ENCODE measurements at regions not wholly inside any gene's neighbourhood (a gene's known extent, or its start where the extent isn't known, plus 50 kb on each side); places are given as distances from the start of the nearest gene placed in this dataset.

GRCh38 chr3:182533394-182533793 lies 259.9 kb upstream of the ATP11B start:
- no peak for DNase-seq (ENCODE audit: low read depth)
- no peak for TF ChIP-seq CTCF (IDR thresholded peaks at IDR 0.05; ENCODE audit: insufficient read depth, low read depth, low read length)
- H3K4me3 ChIP-seq (ENCODE audit: low read depth, low read length), result no peak overlapping the region

- no peak overlapping the region for H3K4me3 ChIP-seq (ENCODE audit: low read depth, low read length)
- TF ChIP-seq CTCF (IDR thresholded peaks at IDR 0.05; ENCODE audit: insufficient read depth, low read depth, low read length), result no peak
- DNase-seq (ENCODE audit: low read depth), result no peak
Observed at GRCh38 chr3:182544542-182544941, 248.8 kb upstream of the ATP11B start.

GRCh38 chr3:182562274-182562673 lies 231.0 kb upstream of the ATP11B start:
- TF ChIP-seq CTCF (IDR thresholded peaks at IDR 0.05; ENCODE audit: insufficient read depth, low read depth, low read length), result no peak
- no peak for DNase-seq (ENCODE audit: low read depth)

GRCh38 chr3:182565916-182566796 lies 227.1 kb upstream of the ATP11B start:
- no peak overlapping the region for H3K4me3 ChIP-seq (ENCODE audit: low read depth, low read length)
- TF ChIP-seq CTCF (IDR thresholded peaks at IDR 0.05; ENCODE audit: insufficient read depth, low read depth, low read length), result no peak
- DNase-seq (ENCODE audit: low read depth), result no peak

More at GRCh38 chr3:182562274-182562673, 231.0 kb upstream of the ATP11B start:
- no peak overlapping the region for H3K4me3 ChIP-seq (ENCODE audit: low read depth, low read length)

- TF ChIP-seq CTCF (IDR thresholded peaks at IDR 0.05; ENCODE audit: insufficient read depth, low read depth, low read length), result no peak
- DNase-seq (ENCODE audit: low read depth), result no peak
- H3K4me3 ChIP-seq (ENCODE audit: low read depth, low read length), result no peak overlapping the region
Observed at GRCh38 chr3:182567700-182568099, 225.6 kb upstream of the ATP11B start.

- no peak overlapping the region for H3K4me3 ChIP-seq (ENCODE audit: low read depth, low read length)
- no peak for TF ChIP-seq CTCF (IDR thresholded peaks at IDR 0.05; ENCODE audit: insufficient read depth, low read depth, low read length)
- DNase-seq (ENCODE audit: low read depth), result no peak
Observed at GRCh38 chr3:182568261-182568660, 225.0 kb upstream of the ATP11B start.

All from fibroblast of villous mesenchyme (primary cell).